Neural cell (in vitro differentiated cells): ENCODE measurements at regions not wholly inside any gene's neighbourhood (a gene's known extent, or its start where the extent isn't known, plus 50 kb on each side); places are given as distances from the start of the nearest gene placed in this dataset.

ENCODE experiments used
- H2AFZ ChIP-seq: fragments of 200-600, 300-800 bp; sonication (generic), shearing (Covaris generic); 2 replicates; pipeline ENCODE4 v1.6.0; 2014; ENCODE audit warnings: low read depth, mild to moderate bottlenecking, antibody characterized with exemption, low read length, moderate library complexity
- H3F3A ChIP-seq: fragments of 200-600 bp; shearing (Covaris generic); 2 replicates; pipeline ENCODE4 v1.6.1; 2016; ENCODE audit warnings: mild to moderate bottlenecking, moderate library complexity, mixed read lengths, antibody characterized with exemption, low read length; ENCODE audit not compliant: insufficient read depth, poor library complexity, severe bottlenecking
- H3K27ac ChIP-seq: fragments of 200-600, 300-800 bp; sonication (generic), shearing (Covaris generic); 2 replicates; pipeline ENCODE4 v1.5.1; 2014; ENCODE audit warnings: mild to moderate bottlenecking, low read length, moderate library complexity
- H3K27me3 ChIP-seq: fragments of 300-800, 200-600 bp; sonication (generic), shearing (Covaris generic); 2 replicates; pipeline ENCODE4 v1.6.0; 2014; ENCODE audit warnings: mild to moderate bottlenecking, low read depth, low read length, moderate library complexity; ENCODE audit not compliant: insufficient read depth
- H3K36me3 ChIP-seq: fragments of 300-800, 200-600 bp; sonication (generic), shearing (Covaris generic); 2 replicates; pipeline ENCODE4 v1.5.1; 2014; ENCODE audit warnings: mild to moderate bottlenecking, antibody characterized with exemption, low read length, moderate library complexity; ENCODE audit not compliant: insufficient read depth
- H3K4me2 ChIP-seq: fragments of 300-800, 200-600 bp; sonication (generic), shearing (Covaris generic); 2 replicates; pipeline ENCODE4 v1.6.0; 2014; ENCODE audit warnings: mild to moderate bottlenecking, low read length
- H3K4me3 ChIP-seq: fragments of 300-800, 200-600 bp; sonication (generic), shearing (Covaris generic); 2 replicates; pipeline ENCODE4 v1.5.1; 2014; ENCODE audit warnings: mild to moderate bottlenecking, low read length, moderate library complexity
- H3K79me2 ChIP-seq: fragments of 200-600 bp; shearing (Covaris generic); replicated peaks from 2 replicates; pipeline ENCODE4 v1.6.0; 2014; ENCODE audit warnings: mild to moderate bottlenecking, low read length, moderate library complexity; ENCODE audit not compliant: insufficient read depth
- H3K9ac ChIP-seq: fragments of 300-800, 200-600 bp; sonication (generic), shearing (Covaris generic); 2 replicates; pipeline ENCODE4 v1.6.1; 2016; ENCODE audit warnings: mild to moderate bottlenecking, low read length, mixed read lengths
- H3K9me2 ChIP-seq: fragments of 200-600 bp; shearing (Covaris generic); 2 replicates; pipeline ENCODE4 v1.6.1; 2016; ENCODE audit warnings: mild to moderate bottlenecking, low read length, mixed read lengths; ENCODE audit not compliant: insufficient read depth
- H3K9me3 ChIP-seq: fragments of 200-600, 300-800 bp; sonication (generic), shearing (Covaris generic); 2 replicates; pipeline ENCODE4 v1.6.1; 2016; ENCODE audit warnings: mild to moderate bottlenecking, mixed run types, low read length, moderate library complexity, mixed read lengths
- H4K20me1 ChIP-seq: fragments of 200-600 bp; shearing (Covaris generic); 2 replicates; pipeline ENCODE4 v1.6.1; 2016; ENCODE audit warnings: mild to moderate bottlenecking, mixed run types; ENCODE audit not compliant: insufficient read depth
- CTCF ChIP-seq: fragments of 450-650 bp; IDR thresholded peaks from 2 replicates; pipeline ENCODE4 v1.5.1; 2014; ENCODE audit warnings: antibody characterized with exemption, mild to moderate bottlenecking, moderate library complexity; ENCODE audit not compliant: poor library complexity, severe bottlenecking
- EP300 ChIP-seq: fragments of 450-650 bp; conservative IDR thresholded peaks from 2 replicates; pipeline ENCODE4 v1.6.1; 2014; ENCODE audit warnings: antibody characterized with exemption, mild to moderate bottlenecking, moderate library complexity; ENCODE audit not compliant: poor library complexity, severe bottlenecking
- EZH2 ChIP-seq: fragments of 200-600, 300-800 bp; shearing (Covaris generic), sonication (generic); IDR thresholded peaks from 2 replicates; pipeline ENCODE4 v1.6.1; 2014; ENCODE audit warnings: antibody characterized with exemption, low read length, borderline replicate concordance, mild to moderate bottlenecking; ENCODE audit not compliant: insufficient read depth, poor library complexity, severe bottlenecking
- MXI1 ChIP-seq: fragments of 450-650 bp; conservative IDR thresholded peaks from 2 replicates; pipeline ENCODE4 v1.6.1; 2014; ENCODE audit warnings: antibody characterized with exemption, mild to moderate bottlenecking; ENCODE audit not compliant: poor library complexity, severe bottlenecking
- POLR2AphosphoS5 ChIP-seq: IDR thresholded peaks from 2 replicates; pipeline ENCODE4 v1.6.1; 2012
- RAD21 ChIP-seq: fragments of 450-650 bp; conservative IDR thresholded peaks from 2 replicates; pipeline ENCODE4 v1.6.1; 2014; ENCODE audit warnings: antibody characterized with exemption, mild to moderate bottlenecking, moderate library complexity
- SMC3 ChIP-seq: fragments of 450-650 bp; conservative IDR thresholded peaks from 2 replicates; pipeline ENCODE4 v1.6.1; 2014; ENCODE audit warnings: antibody characterized with exemption, mild to moderate bottlenecking, moderate library complexity; ENCODE audit not compliant: poor library complexity
- TAF1 ChIP-seq: IDR thresholded peaks from 2 replicates; pipeline ENCODE4 v1.6.1; 2012; ENCODE audit warnings: low read depth
- TF ChIP-seq, protein P1 (sequence below): IDR thresholded peaks from 2 replicates; pipeline ENCODE4 v1.6.1; 2012; ENCODE audit warnings: borderline replicate concordance

- TF ChIP-seq, protein P1, sequence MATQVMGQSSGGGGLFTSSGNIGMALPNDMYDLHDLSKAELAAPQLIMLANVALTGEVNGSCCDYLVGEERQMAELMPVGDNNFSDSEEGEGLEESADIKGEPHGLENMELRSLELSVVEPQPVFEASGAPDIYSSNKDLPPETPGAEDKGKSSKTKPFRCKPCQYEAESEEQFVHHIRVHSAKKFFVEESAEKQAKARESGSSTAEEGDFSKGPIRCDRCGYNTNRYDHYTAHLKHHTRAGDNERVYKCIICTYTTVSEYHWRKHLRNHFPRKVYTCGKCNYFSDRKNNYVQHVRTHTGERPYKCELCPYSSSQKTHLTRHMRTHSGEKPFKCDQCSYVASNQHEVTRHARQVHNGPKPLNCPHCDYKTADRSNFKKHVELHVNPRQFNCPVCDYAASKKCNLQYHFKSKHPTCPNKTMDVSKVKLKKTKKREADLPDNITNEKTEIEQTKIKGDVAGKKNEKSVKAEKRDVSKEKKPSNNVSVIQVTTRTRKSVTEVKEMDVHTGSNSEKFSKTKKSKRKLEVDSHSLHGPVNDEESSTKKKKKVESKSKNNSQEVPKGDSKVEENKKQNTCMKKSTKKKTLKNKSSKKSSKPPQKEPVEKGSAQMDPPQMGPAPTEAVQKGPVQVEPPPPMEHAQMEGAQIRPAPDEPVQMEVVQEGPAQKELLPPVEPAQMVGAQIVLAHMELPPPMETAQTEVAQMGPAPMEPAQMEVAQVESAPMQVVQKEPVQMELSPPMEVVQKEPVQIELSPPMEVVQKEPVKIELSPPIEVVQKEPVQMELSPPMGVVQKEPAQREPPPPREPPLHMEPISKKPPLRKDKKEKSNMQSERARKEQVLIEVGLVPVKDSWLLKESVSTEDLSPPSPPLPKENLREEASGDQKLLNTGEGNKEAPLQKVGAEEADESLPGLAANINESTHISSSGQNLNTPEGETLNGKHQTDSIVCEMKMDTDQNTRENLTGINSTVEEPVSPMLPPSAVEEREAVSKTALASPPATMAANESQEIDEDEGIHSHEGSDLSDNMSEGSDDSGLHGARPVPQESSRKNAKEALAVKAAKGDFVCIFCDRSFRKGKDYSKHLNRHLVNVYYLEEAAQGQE: no peak
- TF ChIP-seq POLR2AphosphoS5 (no peak), TAF1 (no peak), EZH2 (no peak), SMC3 (no peak), CTCF (no peak)
- Histone ChIP-seq H3K79me2 (no peaks in the 10 kb centered on the region), H4K20me1 (no peaks in the 10 kb centered on the region), H3K9me2 (no peaks in the 10 kb centered on the region), H3K27me3 (no peaks in the 10 kb centered on the region), H3K36me3 (no peaks in the 10 kb centered on the region), H3K27ac (no peak overlapping the region), H3K9ac (no peak overlapping the region), H3K4me2 (no peak overlapping the region), H3K4me3 (no peak overlapping the region), H2AFZ (no peak overlapping the region), H3F3A (no peaks in the 10 kb centered on the region), H3K9me3 (no peaks in the 10 kb centered on the region)
Observed at GRCh38 chr9:79781263-79781662, 209.5 kb downstream of the TLE4 start.

GRCh38 chr9:79780559-79780958, 208.8 kb downstream of the TLE4 start:
- no peaks in the 10 kb centered on the region for H3K27me3 ChIP-seq
- no peak overlapping the region for H3K4me2 ChIP-seq
- H3K27ac ChIP-seq: no peak overlapping the region
- TF ChIP-seq SMC3: no peak
- no peak for TF ChIP-seq MXI1
- TF ChIP-seq, protein P1: no peak
- TF ChIP-seq TAF1: no peak
- no peak for TF ChIP-seq EZH2
- no peak for TF ChIP-seq RAD21
- TF ChIP-seq EP300: no peak
- TF ChIP-seq POLR2AphosphoS5: no peak
- no peak for TF ChIP-seq CTCF
- H3K36me3 ChIP-seq: no peaks in the 10 kb centered on the region
- no peak overlapping the region for H3K9ac ChIP-seq
- no peaks in the 10 kb centered on the region for H4K20me1 ChIP-seq
- no peaks in the 10 kb centered on the region for H3F3A ChIP-seq
- no peaks in the 10 kb centered on the region for H3K9me3 ChIP-seq
- H2AFZ ChIP-seq: no peak overlapping the region
- no peak overlapping the region for H3K4me3 ChIP-seq
- H3K9me2 ChIP-seq: no peaks in the 10 kb centered on the region
- H3K79me2 ChIP-seq: no peaks in the 10 kb centered on the region
